HepG2 (cell line): ENCODE measurements at regions not wholly inside any gene's neighbourhood (a gene's known extent, or its start where the extent isn't known, plus 50 kb on each side); places are given as distances from the start of the nearest gene placed in this dataset.

Source experiments
- ATAC-seq: fragments of 200-7000 bp; cut with Tn5 transposase; 3 replicates; pipeline ENCODE4 v1.9.1; 2020; ENCODE audit warnings: mild to moderate bottlenecking, moderate library complexity
- BruUV-seq: library from RNA; stranded (reverse); fragments of 400-500 nt; replicated peaks from 2 replicates; lab custom pipeline; 2021; lab: Mats Ljungman, UMichigan
- CTCF ChIA-PET: fragments of 300-600 bp; formaldehyde crosslinking; extraction: SDS; loops from one replicate; lab custom pipeline; 2021; ENCODE audit warnings: low total read pairs, inconsistent platforms, low intra/inter-chr PET ratio; lab: Yijun Ruan, JAX
- POLR2A ChIA-PET: fragments of 350-600 bp; sonication (Branson Sonifier 250); formaldehyde crosslinking; loops from one replicate; lab custom pipeline; 2020; ENCODE audit warnings: antibody characterized with exemption, inconsistent platforms; lab: Yijun Ruan, JAX
- DNase-seq: peaks from one replicate; pipeline ENCODE4 v3.0.0-alpha.2; 2015; ENCODE audit warnings: low spot score
- FAIRE-seq: peaks from 3 replicates; lab custom pipeline; 2011; peaks lifted over from hg19 to GRCh38; lab: Jason Lieb, UNC
- H2AFZ ChIP-seq: one replicate; pipeline ENCODE4 v1.6.1; 2011; ENCODE audit warnings: low read length, inconsistent platforms
- H3K27ac ChIP-seq: fragments of 300-600 bp; 3 replicates; pipeline ENCODE4 v1.8.0; 2011; ENCODE audit warnings: mixed run types, mild to moderate bottlenecking, mixed read lengths, low read length, inconsistent platforms; ENCODE audit not compliant: insufficient read depth; ENCODE audit errors: extremely low read length
- H3K27me3 ChIP-seq, 2 experiments: fragments of 200-600 bp in 1 of 2; 2 replicates in 1 of 2; 3 replicates in 1 of 2; pipeline versions ENCODE4 v1.6.0 to v1.8.0; 2011; ENCODE audit warnings: low read length in 2 of 2, mild to moderate bottlenecking in 2 of 2, moderate library complexity in 2 of 2, inconsistent platforms in 1 of 2; ENCODE audit not compliant: insufficient read depth in 2 of 2, control insufficient read depth in 1 of 2
- H3K36me3 ChIP-seq, 2 experiments: fragments of 200-600 bp in 1 of 2; replicated peaks in 1 of 2; 2 replicates in 1 of 2; 3 replicates in 1 of 2; pipeline versions ENCODE4 v1.5.1 to v1.8.0; 2011; ENCODE audit warnings: low read length in 2 of 2, inconsistent platforms in 1 of 2; ENCODE audit not compliant: insufficient read depth in 2 of 2, control insufficient read depth in 1 of 2
- H3K4me1 ChIP-seq: 2 replicates; pipeline ENCODE4 v1.5.1; 2012; ENCODE audit warnings: low read length, inconsistent platforms; ENCODE audit not compliant: insufficient read depth
- H3K4me2 ChIP-seq: 2 replicates; pipeline ENCODE4 v1.6.0; 2011; ENCODE audit warnings: low read depth, low read length, inconsistent platforms
- H3K4me3 ChIP-seq, 3 experiments: fragments of 200-600 bp in 1 of 3; sonication (generic), shearing (Covaris generic) in 1 of 3; replicated peaks in 1 of 3; 2 replicates each; pipeline ENCODE4 v1.5.1; 2011 to 2016; ENCODE audit warnings: low read length in 3 of 3, inconsistent platforms in 2 of 3, low read depth in 2 of 3, mild to moderate bottlenecking in 2 of 3, control low read depth in 1 of 3, mixed read lengths in 1 of 3; ENCODE audit not compliant: insufficient read depth in 1 of 3
- H3K79me2 ChIP-seq: one replicate; pipeline ENCODE4 v1.6.1; 2011; ENCODE audit warnings: low read length, inconsistent platforms; ENCODE audit not compliant: insufficient read depth
- H3K9ac ChIP-seq: 2 replicates; pipeline ENCODE4 v1.6.0; 2011; ENCODE audit warnings: mild to moderate bottlenecking, low read depth, low read length, inconsistent platforms; ENCODE audit not compliant: insufficient read depth
- H3K9me3 ChIP-seq: 2 replicates; pipeline ENCODE4 v1.5.1; 2012; ENCODE audit warnings: mild to moderate bottlenecking, low read length
- H4K20me1 ChIP-seq: 2 replicates; pipeline ENCODE4 v1.6.0; 2011; ENCODE audit warnings: inconsistent platforms, mild to moderate bottlenecking, low read length, moderate library complexity; ENCODE audit not compliant: insufficient read depth
- ASH2L ChIP-seq: fragments of 300-600, 200-600 bp; sonication (generic); IDR thresholded peaks from 2 replicates; pipeline ENCODE4 v1.7.0; 2017; ENCODE audit warnings: low read depth, mild to moderate bottlenecking, moderate library complexity, mixed read lengths, low read length; ENCODE audit not compliant: insufficient read length
- BCL6 ChIP-seq: IDR thresholded peaks from 2 replicates; pipeline ENCODE4 v1.6.1; 2016; ENCODE audit warnings: missing genetic modification reagents, missing compliant biosample characterization
- CEBPG ChIP-seq: IDR thresholded peaks from 2 replicates; pipeline ENCODE4 v1.6.1; 2016
- FOSL1 ChIP-seq: sonication (generic); formaldehyde crosslinking; IDR thresholded peaks from 2 replicates; pipeline ENCODE4 v1.9.0; 2021; ENCODE audit warnings: missing genetic modification reagents, borderline replicate concordance
- MED8 ChIP-seq: sonication (generic); formaldehyde crosslinking; IDR thresholded peaks from 2 replicates; pipeline ENCODE4 v1.8.1; 2023; ENCODE audit warnings: mild to moderate bottlenecking, missing genetic modification reagents; ENCODE audit not compliant: insufficient replicate concordance
- POGZ ChIP-seq: sonication (generic); formaldehyde crosslinking; IDR thresholded peaks from 2 replicates; pipeline ENCODE4 v1.4.0; 2020; ENCODE audit warnings: mild to moderate bottlenecking, missing genetic modification reagents
- SP4 ChIP-seq: sonication (generic); formaldehyde crosslinking; IDR thresholded peaks from 2 replicates; pipeline ENCODE4 v1.8.1; 2023; ENCODE audit warnings: mild to moderate bottlenecking, missing genetic modification reagents
- ZBTB8A ChIP-seq: sonication (generic); formaldehyde crosslinking; IDR thresholded peaks from 2 replicates; pipeline ENCODE4 v1.4.0; 2020; ENCODE audit warnings: mild to moderate bottlenecking, low read depth, missing genetic modification reagents, borderline replicate concordance
- ZNF501 ChIP-seq: sonication (generic); formaldehyde crosslinking; IDR thresholded peaks from 2 replicates; pipeline ENCODE4 v1.5.1; 2020; ENCODE audit warnings: mild to moderate bottlenecking, moderate library complexity, missing genetic modification reagents
- ZNF562 ChIP-seq: sonication (generic); formaldehyde crosslinking; IDR thresholded peaks from 2 replicates; pipeline ENCODE4 v1.8.0; 2022; ENCODE audit warnings: missing genetic modification reagents, borderline replicate concordance
- WGBS: methylation state at CpG from one replicate; pipeline ENCODE4 v1.1.6; 2017; ENCODE audit warnings: low lambda C conversion rate; 5-methylcytosine and 5-hydroxymethylcytosine counted together
- in situ Hi-C: cut with HindIII; loops from 2 replicates; pipeline ENCODE4 v1.10.0; 2017; ENCODE audit warnings: low pct_unique_long_range_greater_than_20kb; ENCODE audit not compliant: extremely low pct_ligation_motif_present
- intact Hi-C: fragments of 100-400 bp; cut with micrococcal nuclease; formaldehyde crosslinking; loops from one replicate; pipeline ENCODE4 v1.10.0; 2022; ENCODE audit not compliant: unreplicated experiment
- TF ChIP-seq, protein P1 (sequence below): sonication (generic); formaldehyde crosslinking; IDR thresholded peaks from 2 replicates; pipeline ENCODE4 v1.4.0; 2020; ENCODE audit warnings: mild to moderate bottlenecking, low read depth, missing genetic modification reagents
- TF ChIP-seq, protein P2 (sequence below): sonication (generic); formaldehyde crosslinking; IDR thresholded peaks from 2 replicates; pipeline ENCODE4 v1.4.0; 2020; ENCODE audit warnings: missing genetic modification reagents, borderline replicate concordance
- TF ChIP-seq, protein P3 (sequence below): sonication (generic); formaldehyde crosslinking; IDR thresholded peaks from 2 replicates; pipeline ENCODE4 v1.5.1; 2020; ENCODE audit warnings: missing genetic modification reagents, mild to moderate bottlenecking, borderline replicate concordance
- TF ChIP-seq, protein P4 (sequence below): sonication (generic); formaldehyde crosslinking; IDR thresholded peaks from 2 replicates; pipeline ENCODE4 v1.5.0; 2020; ENCODE audit warnings: missing genetic modification reagents

DNA sequence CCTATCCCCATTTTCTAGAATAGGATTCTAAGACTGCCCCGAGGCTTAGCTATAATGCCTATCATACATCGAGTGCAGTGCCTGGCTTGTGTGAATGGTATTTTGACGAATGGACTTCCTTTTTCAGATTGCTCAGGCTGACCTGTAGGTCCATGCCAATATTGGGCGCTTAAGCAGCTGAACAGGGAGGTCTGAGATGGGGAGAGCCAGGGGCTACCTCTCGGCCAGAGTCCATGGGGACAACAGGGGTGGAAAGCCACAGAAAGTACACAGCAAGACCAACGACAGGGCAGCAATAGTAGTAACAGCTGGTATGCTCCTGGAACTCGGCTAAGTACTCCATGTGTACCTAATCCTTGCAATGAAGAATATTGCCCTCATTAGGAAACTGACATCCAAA lies 91.7 kb upstream of the WSCD1 start:
- H3K79me2 ChIP-seq: no peaks in the 10 kb centered on the region
- FAIRE-seq: no peak
- no peak overlapping the region for H3K4me3 ChIP-seq
- no peak for DNase-seq
- no peak overlapping the region for H3K9ac ChIP-seq
- CTCF ChIA-PET: no interaction called here
- no TSS peak for BruUV-seq
- no peaks in the 10 kb centered on the region for H3K36me3 ChIP-seq
- no peak overlapping the region for H3K4me2 ChIP-seq
- H2AFZ ChIP-seq: no peak overlapping the region
- no peak overlapping the region for H3K27ac ChIP-seq
- no peak for TF ChIP-seq POGZ (CRISPR knock-in tag)
- TF ChIP-seq, protein P1, sequence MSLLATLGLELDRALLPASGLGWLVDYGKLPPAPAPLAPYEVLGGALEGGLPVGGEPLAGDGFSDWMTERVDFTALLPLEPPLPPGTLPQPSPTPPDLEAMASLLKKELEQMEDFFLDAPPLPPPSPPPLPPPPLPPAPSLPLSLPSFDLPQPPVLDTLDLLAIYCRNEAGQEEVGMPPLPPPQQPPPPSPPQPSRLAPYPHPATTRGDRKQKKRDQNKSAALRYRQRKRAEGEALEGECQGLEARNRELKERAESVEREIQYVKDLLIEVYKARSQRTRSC (CRISPR knock-in tag): no peak
- TF ChIP-seq ZNF562 (CRISPR knock-in tag): no peak
- no peak for ATAC-seq
- intact Hi-C loops (no loop called here), in situ Hi-C loops (no loop called here)
- WGBS: 8% methylated on average over 6 of the region's 7 CpGs
- POLR2A ChIA-PET: no interaction called here
- no peaks in the 10 kb centered on the region for H4K20me1 ChIP-seq
- H3K4me1 ChIP-seq: 0 out of 2 replicates have a peak, but pooled peaks cover 8% of the 10 kb centered on the region
- H3K9me3 ChIP-seq: peaks cover 6% of the 10 kb centered on the region
- 0 out of 5 replicates have a peak, but pooled peaks cover 0 to 2% of the 10 kb centered on the region in 2 experiments for H3K27me3 ChIP-seq

DNA sequence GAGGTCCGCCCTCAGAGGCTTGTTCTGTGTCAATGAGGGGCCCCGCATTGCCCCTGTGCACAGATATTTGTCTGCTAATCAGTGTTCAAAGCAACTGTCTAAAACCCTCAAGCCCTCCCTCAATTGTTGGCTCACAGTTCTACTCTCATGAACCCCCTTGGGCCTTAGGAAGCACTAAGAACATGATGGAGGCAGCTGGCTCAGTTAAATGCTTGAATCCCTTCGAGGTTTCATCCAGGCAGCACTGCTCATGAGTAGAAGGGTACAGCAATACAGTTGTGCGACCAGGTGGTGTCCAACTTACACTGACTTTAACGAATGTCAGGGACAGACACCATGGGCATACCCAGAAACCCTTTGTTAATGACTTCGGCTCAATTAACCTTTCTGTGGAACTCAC lies 89.2 kb upstream of the WSCD1 start:
- 0 out of 5 replicates have a peak, but pooled peaks cover 0 to 2% of the 10 kb centered on the region in 2 experiments for H3K27me3 ChIP-seq
- H3K9me3 ChIP-seq: no peaks in the 10 kb centered on the region
- CTCF ChIA-PET: no interaction called here
- DNase-seq: no peak
- intact Hi-C loops (no loop called here), in situ Hi-C loops (no loop called here)
- H2AFZ ChIP-seq: no peak overlapping the region
- POLR2A ChIA-PET: no interaction called here
- no TSS peak for BruUV-seq
- ATAC-seq: no peak
- FAIRE-seq: no peak
- H3K4me3 ChIP-seq: no peak overlapping the region
- no peak overlapping the region for H3K9ac ChIP-seq
- H3K79me2 ChIP-seq: no peaks in the 10 kb centered on the region
- WGBS: 49% methylated on average over 4 of the region's 6 CpGs
- H3K36me3 ChIP-seq: no peaks in the 10 kb centered on the region
- no peaks in the 10 kb centered on the region for H4K20me1 ChIP-seq
- H3K27ac ChIP-seq: no peak overlapping the region
- H3K4me2 ChIP-seq: no peak overlapping the region
- H3K4me1 ChIP-seq: 0 out of 2 replicates have a peak, but pooled peaks cover 8% of the 10 kb centered on the region
- TF ChIP-seq ZNF501: no peak
- TF ChIP-seq BCL6 (CRISPR knock-in tag): no peak
- TF ChIP-seq, protein P2, sequence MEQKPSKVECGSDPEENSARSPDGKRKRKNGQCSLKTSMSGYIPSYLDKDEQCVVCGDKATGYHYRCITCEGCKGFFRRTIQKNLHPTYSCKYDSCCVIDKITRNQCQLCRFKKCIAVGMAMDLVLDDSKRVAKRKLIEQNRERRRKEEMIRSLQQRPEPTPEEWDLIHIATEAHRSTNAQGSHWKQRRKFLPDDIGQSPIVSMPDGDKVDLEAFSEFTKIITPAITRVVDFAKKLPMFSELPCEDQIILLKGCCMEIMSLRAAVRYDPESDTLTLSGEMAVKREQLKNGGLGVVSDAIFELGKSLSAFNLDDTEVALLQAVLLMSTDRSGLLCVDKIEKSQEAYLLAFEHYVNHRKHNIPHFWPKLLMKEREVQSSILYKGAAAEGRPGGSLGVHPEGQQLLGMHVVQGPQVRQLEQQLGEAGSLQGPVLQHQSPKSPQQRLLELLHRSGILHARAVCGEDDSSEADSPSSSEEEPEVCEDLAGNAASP: no peak
- no peak for TF ChIP-seq FOSL1 (CRISPR knock-in tag)
- TF ChIP-seq, protein P3, sequence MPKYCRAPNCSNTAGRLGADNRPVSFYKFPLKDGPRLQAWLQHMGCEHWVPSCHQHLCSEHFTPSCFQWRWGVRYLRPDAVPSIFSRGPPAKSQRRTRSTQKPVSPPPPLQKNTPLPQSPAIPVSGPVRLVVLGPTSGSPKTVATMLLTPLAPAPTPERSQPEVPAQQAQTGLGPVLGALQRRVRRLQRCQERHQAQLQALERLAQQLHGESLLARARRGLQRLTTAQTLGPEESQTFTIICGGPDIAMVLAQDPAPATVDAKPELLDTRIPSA: no peak
- TF ChIP-seq ASH2L: no peak
- TF ChIP-seq ZBTB8A (CRISPR knock-in tag): no peak
- TF ChIP-seq MED8 (CRISPR knock-in tag): no peak
- TF ChIP-seq CEBPG (CRISPR knock-in tag): no peak
- TF ChIP-seq SP4: no peak
- TF ChIP-seq, protein P4, sequence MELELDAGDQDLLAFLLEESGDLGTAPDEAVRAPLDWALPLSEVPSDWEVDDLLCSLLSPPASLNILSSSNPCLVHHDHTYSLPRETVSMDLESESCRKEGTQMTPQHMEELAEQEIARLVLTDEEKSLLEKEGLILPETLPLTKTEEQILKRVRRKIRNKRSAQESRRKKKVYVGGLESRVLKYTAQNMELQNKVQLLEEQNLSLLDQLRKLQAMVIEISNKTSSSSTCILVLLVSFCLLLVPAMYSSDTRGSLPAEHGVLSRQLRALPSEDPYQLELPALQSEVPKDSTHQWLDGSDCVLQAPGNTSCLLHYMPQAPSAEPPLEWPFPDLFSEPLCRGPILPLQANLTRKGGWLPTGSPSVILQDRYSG (CRISPR knock-in tag): no peak
